AG08396 (cell line): ENCODE measurements at regions not wholly inside any gene's neighbourhood (a gene's known extent, or its start where the extent isn't known, plus 50 kb on each side); places are given as distances from the start of the nearest gene placed in this dataset.

Experiments used
- DNase-seq: peaks from one replicate; pipeline ENCODE4 v3.0.0; 2012; ENCODE audit warnings: low spot score, mixed read lengths

DNA sequence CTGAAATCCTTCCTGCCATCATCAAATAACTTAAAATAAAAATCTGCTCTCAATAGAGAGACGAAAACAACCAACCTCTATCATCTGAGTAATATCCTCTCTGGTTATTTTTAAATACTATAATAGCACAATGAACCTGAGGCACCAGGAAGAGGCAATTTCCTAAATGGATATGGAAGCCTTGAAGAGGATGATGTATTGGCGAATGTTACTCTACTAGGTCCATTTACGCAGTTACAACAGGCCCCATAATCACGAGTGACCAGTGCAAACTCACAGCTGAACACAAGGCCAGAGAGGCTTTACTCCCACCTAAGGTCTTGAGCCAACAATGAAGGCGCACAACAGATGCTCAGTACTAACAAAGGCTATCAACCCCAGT lies 678.8 kb upstream of the NR3C2 start:
- no peak for DNase-seq

DNA sequence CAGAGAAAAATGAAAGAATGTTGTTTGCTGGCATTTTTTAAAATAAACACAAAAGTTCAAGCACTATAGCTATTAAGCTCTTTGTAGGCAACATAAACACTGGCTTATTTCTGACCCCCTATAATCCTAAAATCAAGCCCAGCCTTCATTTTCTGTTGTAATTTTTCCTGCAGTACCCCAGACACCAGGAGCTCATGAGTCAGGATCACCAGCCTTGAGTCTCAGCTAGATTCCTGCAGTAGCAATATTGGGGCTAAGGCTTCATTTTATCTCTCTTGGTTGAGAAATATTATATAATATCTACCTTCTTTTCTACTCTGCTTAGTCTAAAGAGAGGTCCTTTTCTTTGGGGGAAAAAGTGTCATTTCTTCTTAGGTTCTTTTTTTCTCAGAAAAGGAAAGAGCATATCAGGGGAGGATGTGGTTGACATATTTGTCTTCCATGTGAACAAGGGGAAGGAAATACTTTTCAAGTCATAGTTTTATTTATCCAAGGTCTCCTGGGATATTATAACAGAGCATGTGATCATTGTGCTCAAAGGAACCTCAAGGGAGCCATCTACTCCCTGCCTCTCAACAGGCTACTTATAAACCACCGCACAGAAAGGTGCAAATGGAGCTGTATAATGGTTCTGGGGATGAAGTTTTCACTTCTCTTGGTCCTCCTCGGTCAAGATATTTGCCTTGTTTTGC lies 678.3 kb upstream of the NR3C2 start:
- no peak for DNase-seq

DNA sequence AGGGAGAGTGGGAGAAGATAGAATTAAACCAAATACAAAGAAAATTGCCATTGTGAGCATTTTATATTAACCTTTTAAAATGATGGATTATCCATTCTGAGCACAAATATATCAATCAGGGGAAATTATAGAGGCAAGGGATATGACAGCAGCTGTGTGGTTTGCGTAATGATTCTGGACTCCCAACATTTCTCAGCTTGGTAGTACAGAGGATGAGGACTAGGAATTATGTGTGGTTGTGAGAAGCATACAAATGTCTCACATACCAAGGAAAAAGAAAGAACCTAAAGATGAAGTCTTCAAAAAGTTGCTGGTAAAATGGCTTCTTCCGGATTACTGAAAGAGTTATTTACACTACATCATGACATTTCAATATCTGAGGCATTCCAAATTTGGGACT lies 674.6 kb upstream of the NR3C2 start:
- DNase-seq, result no peak

DNA sequence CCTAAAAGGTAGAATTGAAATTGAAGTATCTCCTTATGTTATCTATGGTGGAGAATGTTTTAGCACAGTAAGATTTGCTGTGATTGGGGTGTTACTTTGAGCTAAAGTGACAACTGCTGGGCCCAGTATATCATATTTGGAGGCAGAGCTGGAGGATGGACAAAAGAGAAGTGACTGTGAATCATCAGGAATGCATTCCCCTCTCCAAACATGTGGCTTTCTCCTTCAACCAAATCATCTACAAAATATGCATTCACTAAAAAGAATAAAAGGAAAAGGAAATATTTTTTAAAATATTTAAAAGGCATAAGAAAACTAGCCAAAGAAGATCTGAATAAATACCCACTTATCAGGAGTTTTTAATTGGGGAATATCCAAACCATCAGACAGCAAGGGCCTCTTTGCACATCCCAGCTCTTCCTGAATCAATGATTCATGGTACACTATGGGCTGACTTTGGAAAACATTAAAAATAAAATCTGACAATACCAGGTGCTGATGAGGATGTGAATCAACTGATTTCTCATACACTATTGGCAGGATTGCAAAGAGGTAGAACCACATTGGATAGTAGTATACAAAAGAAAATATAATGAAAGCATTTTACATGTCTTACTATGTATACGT lies 671.7 kb upstream of the NR3C2 start:
- DNase-seq, result peak; percentile 58

DNA sequence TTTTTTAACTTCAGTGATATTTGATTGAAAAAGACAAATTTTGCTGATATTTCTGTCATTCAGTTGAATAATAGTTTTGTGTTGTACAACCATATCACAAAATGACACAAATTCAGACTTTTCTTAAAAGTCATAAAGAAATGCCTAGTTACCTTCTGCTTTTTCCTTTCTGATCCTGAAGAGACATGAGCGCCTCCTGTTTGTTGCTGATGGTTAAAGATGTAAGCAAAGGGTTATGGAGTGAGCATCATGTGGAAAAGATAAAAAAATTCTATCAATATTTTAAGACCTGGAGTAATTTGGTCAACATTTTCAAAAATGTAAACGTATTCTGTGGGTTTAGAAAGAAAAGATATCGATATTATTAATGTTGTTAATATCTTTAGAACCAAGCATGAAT lies 669.9 kb upstream of the NR3C2 start:
- no peak for DNase-seq

DNA sequence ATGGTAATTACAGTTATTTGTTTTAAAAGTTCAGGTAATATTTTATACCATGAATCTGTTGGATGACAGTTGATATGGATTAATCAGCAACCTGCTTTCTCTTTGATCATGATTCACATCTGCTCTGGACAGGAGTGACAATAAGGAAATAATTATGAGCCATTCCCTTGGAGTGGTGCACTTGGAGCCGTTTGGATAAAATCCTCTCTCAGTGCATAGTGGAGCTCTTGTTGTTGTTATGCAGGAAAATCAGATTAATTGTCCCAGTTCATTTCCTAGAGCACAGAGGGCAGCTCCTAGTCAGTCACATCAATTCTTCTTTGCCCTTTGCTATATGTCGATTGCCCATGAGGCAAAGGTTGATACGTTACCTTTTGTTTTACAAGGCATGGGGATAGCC lies 668.3 kb upstream of the NR3C2 start:
- no peak for DNase-seq

DNA sequence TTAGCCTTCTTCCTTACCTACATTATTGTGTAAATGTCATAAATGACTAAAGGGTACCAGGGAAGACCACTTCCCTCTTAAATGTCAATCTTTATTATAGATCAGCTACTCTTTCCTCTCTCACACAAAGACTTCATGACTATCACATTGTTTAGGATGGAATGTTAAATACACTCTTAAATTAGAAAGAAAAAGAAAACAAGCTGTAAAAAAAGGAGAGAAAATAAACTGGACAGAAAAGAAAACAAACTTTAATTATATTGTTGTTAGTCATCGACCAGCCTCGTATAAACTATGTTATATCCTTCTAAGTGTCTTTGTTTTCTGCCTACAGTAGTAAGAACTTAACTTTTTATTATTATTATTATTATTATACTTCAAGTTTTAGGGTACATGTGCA lies 666.4 kb upstream of the NR3C2 start:
- DNase-seq, result no peak

DNA sequence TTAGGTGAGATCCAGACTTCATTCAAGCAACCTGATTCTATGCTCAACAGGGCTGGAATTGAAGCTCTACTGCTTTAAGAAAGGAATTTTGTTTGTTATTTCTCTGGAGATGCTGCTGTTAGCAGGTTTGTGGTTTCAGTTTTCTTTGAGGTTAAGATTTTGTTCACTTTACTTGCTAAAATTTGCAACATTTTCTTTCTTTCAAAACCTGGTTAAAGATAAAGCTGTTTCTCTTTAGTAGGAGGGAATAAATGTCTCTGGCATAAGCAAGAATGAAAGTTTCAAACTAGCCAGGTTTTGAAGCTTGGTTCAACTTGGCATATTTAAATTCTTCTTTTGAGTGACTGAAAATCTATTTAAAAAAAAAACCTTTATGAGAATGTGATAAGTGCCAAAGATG lies 660.6 kb upstream of the NR3C2 start:
- DNase-seq, result no peak

DNA sequence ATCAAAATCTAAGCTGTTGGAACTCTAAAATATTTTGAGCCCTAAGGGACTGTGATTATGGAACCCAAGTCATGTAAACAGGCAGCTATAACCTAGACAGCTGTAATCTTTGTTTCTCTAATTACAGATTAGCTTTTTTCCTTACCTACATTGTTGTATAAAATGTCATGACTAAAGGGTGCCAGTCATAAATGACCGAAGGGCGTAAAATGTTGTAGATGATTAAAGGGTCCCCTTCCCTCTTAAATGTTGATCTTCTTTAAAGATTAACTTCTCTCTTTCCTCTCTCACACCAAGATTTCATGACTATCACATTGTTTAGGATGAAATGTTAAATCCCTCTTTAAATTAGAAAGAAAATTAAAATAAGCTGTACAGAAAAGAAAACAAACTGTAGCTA lies 659.4 kb upstream of the NR3C2 start:
- DNase-seq, result no peak

DNA sequence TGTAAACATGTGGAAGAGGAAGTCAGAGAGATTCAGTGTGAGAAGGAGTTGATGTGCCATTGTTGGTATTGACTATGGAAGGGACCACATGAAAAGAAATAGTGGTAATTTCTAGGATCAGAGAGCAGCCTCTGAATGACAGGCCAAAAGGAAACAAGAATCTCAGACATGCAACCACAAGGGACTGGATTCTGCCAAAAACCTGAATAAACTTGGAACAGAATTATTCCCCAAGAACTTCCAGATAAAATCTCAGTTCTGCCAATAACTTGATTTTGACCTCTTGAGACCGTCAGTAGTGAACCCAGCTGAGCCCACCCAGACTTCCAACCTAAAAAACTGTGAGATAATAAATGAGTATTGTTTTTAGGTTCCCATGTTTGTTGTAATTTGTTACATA lies 653.6 kb upstream of the NR3C2 start:
- DNase-seq, result no peak

DNA sequence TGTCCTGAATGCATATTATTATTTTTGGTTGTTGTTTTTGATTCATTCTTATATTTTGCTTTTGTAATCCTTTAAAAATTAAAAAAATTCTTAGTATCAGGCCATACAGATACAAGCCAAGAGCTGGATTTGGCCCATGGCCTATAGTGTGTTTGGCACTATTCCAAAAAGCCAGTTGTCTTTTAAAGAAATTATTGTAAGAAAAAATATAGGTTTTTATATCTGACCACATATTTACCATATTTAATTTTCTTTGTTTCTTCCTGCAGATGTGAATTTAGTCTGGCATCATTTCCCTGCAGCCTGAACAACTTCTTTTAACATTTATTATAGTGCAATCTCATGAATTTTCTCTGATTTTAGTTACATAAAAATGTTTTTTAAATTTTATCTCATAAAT lies 652.8 kb upstream of the NR3C2 start:
- no peak for DNase-seq

DNA sequence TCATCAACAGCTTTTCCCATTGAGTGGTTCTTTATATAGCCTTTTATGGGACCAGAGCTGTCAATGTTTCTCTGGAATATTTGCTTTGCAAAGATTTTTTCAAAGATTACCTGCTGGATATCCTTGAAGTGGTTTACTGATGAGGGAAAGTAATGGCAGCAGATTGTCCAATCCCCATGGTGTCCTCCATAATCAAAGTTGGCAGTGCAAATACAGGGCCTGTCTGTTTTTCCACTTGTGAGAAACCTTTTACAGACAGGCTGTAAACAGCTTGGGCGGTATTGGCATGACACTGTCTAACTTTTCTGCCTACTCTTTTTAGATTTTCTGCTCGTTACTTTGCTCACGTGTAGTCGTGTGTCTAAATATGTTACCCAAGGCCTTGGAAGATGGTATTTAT lies 641.9 kb upstream of the NR3C2 start:
- no peak for DNase-seq

DNA sequence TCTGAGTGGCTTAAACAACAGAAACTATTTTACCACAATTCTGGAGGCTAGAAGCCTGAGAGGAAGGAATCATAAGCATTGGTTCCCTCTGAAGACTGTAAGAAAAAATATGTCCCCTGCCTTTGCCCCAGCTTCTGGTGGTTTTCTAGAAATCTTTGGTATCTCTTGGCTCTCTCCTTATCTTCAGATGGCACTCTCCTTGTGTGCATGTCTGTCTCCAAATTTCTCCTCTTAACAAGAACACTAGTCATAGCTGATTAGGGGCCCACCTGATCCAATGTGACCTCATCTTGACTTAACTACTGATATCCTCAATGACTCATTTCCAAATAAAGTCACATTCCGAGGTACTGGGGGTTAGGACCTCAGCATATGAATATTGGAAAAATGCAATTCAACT lies 635.0 kb upstream of the NR3C2 start:
- no peak for DNase-seq

DNA sequence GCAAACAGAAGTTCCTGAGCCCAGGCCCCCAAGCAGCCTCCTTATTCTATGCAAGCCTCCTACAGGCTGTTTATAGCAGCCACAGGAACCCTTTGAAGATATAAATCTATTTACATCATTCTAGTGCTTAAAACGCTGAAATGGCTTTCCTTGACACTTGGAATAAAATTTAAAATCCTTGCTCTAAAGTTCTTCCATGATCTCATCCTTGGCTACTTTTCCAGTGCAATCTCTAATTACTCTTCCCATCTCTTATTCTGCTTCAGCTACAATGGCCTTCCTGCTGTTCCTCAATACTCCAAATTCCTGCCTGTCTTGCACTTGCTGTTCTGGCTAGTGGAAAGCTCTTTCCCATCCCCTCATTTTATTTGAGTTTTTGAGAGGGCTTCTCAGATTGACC lies 634.2 kb upstream of the NR3C2 start:
- DNase-seq, result no peak

DNA sequence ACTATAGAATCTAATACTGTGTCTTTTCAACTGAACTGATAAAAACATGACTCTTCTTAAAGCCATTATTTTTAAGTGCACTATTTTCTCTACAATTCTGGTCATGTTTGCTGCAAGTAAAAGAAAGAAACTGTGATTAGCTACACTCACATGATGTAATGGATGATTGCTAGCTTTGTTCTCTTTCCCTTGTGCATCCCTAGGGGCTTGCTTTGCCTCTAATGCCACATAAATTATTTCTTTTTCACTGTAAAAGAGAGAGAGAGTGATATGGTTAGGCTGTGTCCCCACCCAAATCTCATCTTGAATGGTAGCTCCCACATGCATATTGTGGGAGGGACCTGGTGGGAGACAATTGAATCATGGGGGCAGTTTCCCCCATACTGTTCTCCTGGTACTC lies 630.2 kb upstream of the NR3C2 start:
- DNase-seq, result no peak

DNA sequence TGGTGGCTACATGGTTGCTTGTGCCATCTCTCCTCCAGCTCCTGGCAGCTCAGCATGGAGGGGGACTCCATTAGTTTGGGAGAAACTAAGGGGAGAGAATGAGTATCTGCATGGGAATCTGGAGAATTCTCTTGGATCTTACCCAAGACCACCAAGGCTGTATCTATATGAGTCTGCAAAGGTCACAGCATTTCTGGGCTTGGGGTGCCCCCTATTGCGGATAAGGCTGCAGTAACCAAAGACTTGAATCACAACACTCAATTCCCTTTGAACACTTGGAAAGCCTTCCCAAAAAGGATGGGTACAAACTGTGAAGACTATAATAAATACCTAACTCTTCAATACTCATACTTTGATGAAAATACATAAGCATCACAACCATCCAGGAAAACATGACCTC lies 623.5 kb upstream of the NR3C2 start:
- no peak for DNase-seq

DNA sequence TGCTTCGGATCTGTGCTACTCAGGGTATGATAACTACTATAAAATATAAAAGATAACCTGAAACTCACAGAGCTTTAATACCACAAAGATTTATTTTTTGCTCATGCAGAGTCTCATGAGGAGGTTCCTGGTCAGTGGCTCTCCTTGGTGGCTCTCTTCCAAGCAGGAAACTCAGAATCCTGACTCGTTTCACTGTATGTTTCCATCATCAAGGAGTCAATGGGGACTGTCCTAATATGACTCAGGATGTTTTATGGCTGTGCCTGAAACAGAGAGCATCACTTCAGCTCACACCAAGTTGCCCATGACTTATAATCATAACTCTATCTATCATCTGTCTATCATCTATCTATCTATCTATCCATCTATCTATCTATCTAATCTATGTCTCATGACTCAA lies 620.8 kb upstream of the NR3C2 start:
- no peak for DNase-seq

DNA sequence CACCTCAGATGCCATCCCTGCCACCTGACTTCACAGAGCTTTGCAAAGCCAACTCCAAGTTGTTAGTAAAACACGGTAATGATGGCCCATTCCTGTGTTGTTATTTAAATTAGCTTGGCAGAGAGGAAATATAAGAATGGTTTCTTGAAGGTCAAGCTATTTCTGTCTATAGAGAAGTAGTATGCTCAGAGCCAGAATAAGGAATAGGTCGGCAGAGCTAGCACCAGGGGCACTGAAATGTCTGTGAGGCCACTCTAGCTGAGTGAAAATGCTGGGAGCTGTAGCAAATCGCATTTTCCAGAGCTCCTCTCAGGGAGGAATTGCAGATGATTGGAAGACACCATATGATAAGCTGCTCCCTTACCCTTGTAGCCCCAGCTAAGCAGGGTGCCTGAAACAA lies 615.4 kb upstream of the NR3C2 start:
- DNase-seq, result no peak

DNA sequence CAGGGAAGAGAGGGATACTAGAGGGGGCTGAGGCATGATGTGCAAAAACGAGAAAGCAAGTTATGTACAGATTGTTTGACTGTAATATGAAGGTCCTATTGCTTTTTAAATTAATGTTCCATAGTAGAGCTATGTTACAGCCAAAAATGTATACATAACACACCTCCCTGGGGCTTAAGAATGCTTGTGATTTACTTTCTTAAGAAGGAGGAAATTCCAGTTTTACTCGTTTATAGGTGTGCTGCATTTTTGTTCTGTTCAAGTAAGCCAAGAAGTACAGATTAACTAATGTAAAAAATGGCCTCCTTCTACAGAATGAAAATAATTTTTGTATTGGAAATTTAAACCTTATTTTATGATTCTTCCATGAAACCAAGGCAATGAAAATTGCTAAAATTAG lies 614.4 kb upstream of the NR3C2 start:
- DNase-seq, result no peak

DNA sequence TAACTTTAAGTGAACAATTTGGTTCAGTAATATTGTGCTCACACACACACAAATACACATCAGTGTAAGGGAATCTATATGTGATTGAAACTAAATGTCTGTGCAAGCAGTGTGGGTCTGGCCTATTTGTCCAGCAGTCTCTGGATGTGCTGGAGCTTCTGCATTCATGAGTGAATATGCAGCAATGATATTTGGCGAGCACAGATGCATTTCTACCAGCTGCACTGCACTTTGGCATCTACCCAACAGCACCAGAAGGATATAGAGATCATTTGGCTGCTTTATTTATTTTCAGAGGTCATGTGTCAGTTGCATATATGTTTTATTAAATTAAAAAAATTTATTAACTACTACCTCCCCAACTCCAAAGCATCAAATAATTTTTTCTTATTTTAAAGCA lies 613.4 kb upstream of the NR3C2 start:
- DNase-seq, result no peak

DNA sequence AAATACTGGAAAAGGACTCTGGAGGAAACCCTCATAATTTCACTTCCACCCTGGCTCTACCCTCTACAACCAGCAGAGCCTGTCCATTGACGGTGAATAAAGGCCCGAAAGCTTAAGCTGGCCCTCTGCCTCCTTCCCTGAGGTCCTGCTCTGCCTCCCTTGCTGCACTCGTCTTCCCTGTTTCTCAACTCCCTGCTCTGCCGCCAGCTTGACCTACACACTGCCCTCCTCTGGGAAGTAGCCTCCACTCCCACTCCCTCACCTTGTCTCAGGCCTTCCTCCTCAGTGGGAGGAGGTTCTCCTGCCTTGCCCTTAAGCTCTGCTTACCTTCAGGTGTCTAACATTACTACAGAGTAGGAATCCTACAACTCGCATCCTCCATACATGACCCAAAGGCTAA lies 608.6 kb upstream of the NR3C2 start:
- no peak for DNase-seq

DNA sequence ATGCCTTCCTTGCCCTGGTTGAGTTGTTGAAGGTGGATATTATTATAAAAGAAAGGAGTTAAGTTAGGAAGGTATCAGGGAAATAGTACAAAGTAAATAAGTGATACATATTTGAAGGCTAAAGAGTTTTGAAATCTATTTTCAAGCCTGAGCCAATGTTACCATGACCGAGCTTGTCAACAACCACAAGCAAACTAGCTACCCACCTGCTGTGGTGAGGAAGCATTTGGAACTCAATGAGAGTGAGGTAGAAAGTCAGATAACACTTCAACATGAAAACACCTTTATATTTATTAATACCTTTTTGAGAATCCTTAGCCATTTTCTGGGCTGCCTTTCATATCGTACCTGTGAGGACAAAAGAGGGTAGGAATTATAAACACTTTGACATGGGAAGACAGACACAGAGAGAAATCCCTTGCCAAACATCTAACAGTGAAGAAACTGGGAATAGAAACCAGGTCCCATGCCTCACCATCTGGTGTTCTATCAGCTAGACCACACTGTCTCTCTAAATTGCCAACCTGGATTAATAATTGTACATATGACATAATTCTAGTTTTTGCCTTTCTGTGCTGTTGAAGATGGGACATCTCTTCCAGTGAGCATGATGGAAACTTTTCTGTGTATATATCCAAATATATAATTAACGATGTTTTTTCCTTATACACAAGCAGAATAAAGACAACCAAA lies 606.4 kb upstream of the NR3C2 start:
- no peak for DNase-seq

DNA sequence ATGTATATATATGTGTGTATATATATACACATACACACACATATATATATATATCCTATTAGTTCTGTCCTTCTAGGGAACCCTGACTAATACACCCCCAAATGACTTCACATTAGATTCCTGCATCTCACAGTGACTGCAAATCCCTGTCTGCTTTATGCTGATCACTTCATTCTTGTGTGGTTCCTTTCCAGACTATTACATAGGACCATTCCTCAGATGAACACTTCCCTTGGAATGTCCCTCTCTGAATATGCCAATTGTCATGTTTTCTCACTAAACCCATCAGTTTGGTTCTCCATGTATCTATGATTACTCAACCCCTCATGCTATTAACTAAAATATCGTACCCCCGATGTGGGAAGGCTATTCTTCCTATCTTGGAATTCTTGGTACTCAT lies 605.2 kb upstream of the NR3C2 start:
- DNase-seq, result peak; percentile 17

DNA sequence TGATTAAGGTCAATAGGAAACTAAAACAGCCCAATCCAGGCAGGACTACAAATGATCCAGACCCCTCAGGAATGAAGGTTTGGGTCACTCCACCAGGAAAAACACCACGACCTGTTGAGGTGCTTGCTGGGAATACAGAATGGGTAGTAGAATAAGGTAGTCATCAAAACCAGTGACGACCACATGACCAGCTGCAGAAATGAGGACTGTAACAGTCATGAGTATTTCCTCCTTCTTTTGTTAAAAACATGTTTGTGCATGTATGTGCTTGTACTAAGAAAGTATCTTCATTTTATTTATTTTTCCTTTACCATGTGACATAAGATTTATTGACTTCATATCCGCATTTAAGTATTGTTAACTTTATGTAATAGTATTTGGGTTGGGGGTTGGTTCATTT lies 603.5 kb upstream of the NR3C2 start:
- no peak for DNase-seq
